ENCODE measurements at regions not wholly inside any gene's neighbourhood (a gene's known extent, or its start where the extent isn't known, plus 50 kb on each side); places are given as distances from the start of the nearest gene placed in this dataset.
"Not testable (repeated sequence)": the region's sequence is repeated elsewhere in the genome, so short reads cannot be mapped to it uniquely, and the experiment has no call there.

GRCh38 chrX:40530509-40530908 is 50.3 kb upstream of the ATP6AP2 start:
- ATAC-seq (replicated peaks): no peak
- no peaks in the 10 kb centered on the region for H3K4me1 Mint-ChIP-seq (ENCODE audit: low read depth in 2 of 2)
- peaks cover 0 to 8% of the 10 kb centered on the region in 2 donors for H3K27me3 Mint-ChIP-seq
- H3K27ac Mint-ChIP-seq: no peak overlapping the region
- no peaks in the 10 kb centered on the region for H3K9me3 Mint-ChIP-seq
- no peak for DNase-seq
- H3K4me3 Mint-ChIP-seq: no peak overlapping the region
- H3K36me3 Mint-ChIP-seq (ENCODE audit: insufficient read depth): no peaks in the 10 kb centered on the region

GRCh38 chrX:40527543-40527942 is 53.2 kb upstream of the ATP6AP2 start:
- Mint-ChIP-seq H3K4me1 (ENCODE audit: low read depth in 2 of 2) (no peaks in the 10 kb centered on the region), H3K9me3 (no peaks in the 10 kb centered on the region), H3K36me3 (ENCODE audit: insufficient read depth) (no peaks in the 10 kb centered on the region), H3K4me3 (no peak overlapping the region), H3K27me3 (peaks cover 0 to 8% of the 10 kb centered on the region in 2 donors), H3K27ac (no peak overlapping the region)
- ATAC-seq (replicated peaks) (no peak), DNase-seq (no peak)

- peaks cover 0 to 8% of the 10 kb centered on the region in 2 donors for H3K27me3 Mint-ChIP-seq
- no peaks in the 10 kb centered on the region for H3K9me3 Mint-ChIP-seq
- H3K4me1 Mint-ChIP-seq (ENCODE audit: low read depth in 2 of 2): no peaks in the 10 kb centered on the region
- H3K36me3 Mint-ChIP-seq (ENCODE audit: insufficient read depth): no peaks in the 10 kb centered on the region
- H3K4me3 Mint-ChIP-seq: no peak overlapping the region
- no peak for DNase-seq
- ATAC-seq (replicated peaks): no peak
- no peak overlapping the region for H3K27ac Mint-ChIP-seq
These were observed 54.4 kb upstream of the ATP6AP2 start for GRCh38 chrX:40526412-40526811.

- not testable (repeated sequence) for ATAC-seq (replicated peaks)
These were observed 54.9 kb upstream of the ATP6AP2 start for GRCh38 chrX:40525901-40526300.

GRCh38 chrX:40524423-40524822 is 56.3 kb upstream of the ATP6AP2 start:
- Mint-ChIP-seq H3K9me3 (no peaks in the 10 kb centered on the region), H3K27me3 (peaks cover 0 to 8% of the 10 kb centered on the region in 2 donors), H3K27ac (no peak overlapping the region), H3K4me1 (ENCODE audit: low read depth in 2 of 2) (no peaks in the 10 kb centered on the region), H3K36me3 (ENCODE audit: insufficient read depth) (no peaks in the 10 kb centered on the region), H3K4me3 (no peak overlapping the region)
- DNase-seq (no peak), ATAC-seq (replicated peaks) (no peak)

More at GRCh38 chrX:40525901-40526300, 54.9 kb upstream of the ATP6AP2 start:
- H3K27ac Mint-ChIP-seq; H3K4me3 Mint-ChIP-seq; H3K4me1 Mint-ChIP-seq (ENCODE audit: low read depth in 2 of 2); H3K27me3 Mint-ChIP-seq; DNase-seq; H3K9me3 Mint-ChIP-seq; H3K36me3 Mint-ChIP-seq (ENCODE audit: insufficient read depth): not testable (repeated sequence)

GRCh38 chrX:40523852-40524251 is 56.9 kb upstream of the ATP6AP2 start:
- Mint-ChIP-seq H3K4me1 (ENCODE audit: low read depth in 2 of 2) (no peaks in the 10 kb centered on the region), H3K36me3 (ENCODE audit: insufficient read depth) (no peaks in the 10 kb centered on the region), H3K27ac (no peak overlapping the region), H3K9me3 (no peaks in the 10 kb centered on the region), H3K27me3 (peaks cover 0 to 5% of the 10 kb centered on the region in 2 donors), H3K4me3 (no peak overlapping the region)
- DNase-seq: no peak
- no peak for ATAC-seq (replicated peaks)

GRCh38 chrX:40521868-40522450 is 58.8 kb upstream of the ATP6AP2 start:
- no peaks in the 10 kb centered on the region for H3K27me3 Mint-ChIP-seq
- ATAC-seq (replicated peaks): no peak
- no peaks in the 10 kb centered on the region for H3K36me3 Mint-ChIP-seq (ENCODE audit: insufficient read depth)

GRCh38 chrX:40514376-40514775 is 66.4 kb upstream of the ATP6AP2 start:
- DNase-seq: no peak
- peaks cover 0 to 3% of the 10 kb centered on the region in 2 donors for H3K27me3 Mint-ChIP-seq
- H3K4me1 Mint-ChIP-seq (ENCODE audit: low read depth in 2 of 2): no peaks in the 10 kb centered on the region
- no peaks in the 10 kb centered on the region for H3K9me3 Mint-ChIP-seq
- H3K4me3 Mint-ChIP-seq: no peak overlapping the region
- no peaks in the 10 kb centered on the region for H3K36me3 Mint-ChIP-seq (ENCODE audit: insufficient read depth)
- ATAC-seq (replicated peaks): no peak
- no peak overlapping the region for H3K27ac Mint-ChIP-seq

More at GRCh38 chrX:40521868-40522450, 58.8 kb upstream of the ATP6AP2 start:
- no peaks in the 10 kb centered on the region for H3K4me1 Mint-ChIP-seq (ENCODE audit: low read depth in 2 of 2)
- DNase-seq: no peak
- H3K27ac Mint-ChIP-seq: no peak overlapping the region
- no peaks in the 10 kb centered on the region for H3K9me3 Mint-ChIP-seq
- no peak overlapping the region for H3K4me3 Mint-ChIP-seq

- no peak for DNase-seq
- Mint-ChIP-seq H3K9me3 (no peaks in the 10 kb centered on the region), H3K27ac (no peak overlapping the region), H3K27me3 (peaks cover 0 to 8% of the 10 kb centered on the region in 2 donors), H3K4me1 (ENCODE audit: low read depth in 2 of 2) (no peaks in the 10 kb centered on the region), H3K36me3 (ENCODE audit: insufficient read depth) (no peaks in the 10 kb centered on the region), H3K4me3 (no peak overlapping the region)
- ATAC-seq (replicated peaks): no peak
These were observed 66.9 kb upstream of the ATP6AP2 start for GRCh38 chrX:40513835-40514234.

- no peak for ATAC-seq (replicated peaks)
- Mint-ChIP-seq H3K9me3 (no peaks in the 10 kb centered on the region), H3K36me3 (ENCODE audit: insufficient read depth) (no peaks in the 10 kb centered on the region), H3K4me1 (ENCODE audit: low read depth in 2 of 2) (no peaks in the 10 kb centered on the region), H3K27ac (no peak overlapping the region), H3K27me3 (peaks cover 0 to 8% of the 10 kb centered on the region in 2 donors), H3K4me3 (no peak overlapping the region)
- no peak for DNase-seq
These were observed 67.8 kb upstream of the ATP6AP2 start for GRCh38 chrX:40513012-40513411.

- no peak for DNase-seq
- Mint-ChIP-seq H3K36me3 (ENCODE audit: insufficient read depth) (no peaks in the 10 kb centered on the region), H3K27me3 (peaks cover 4 to 16% of the 10 kb centered on the region in 2 donors), H3K9me3 (no peaks in the 10 kb centered on the region), H3K4me3 (no peak overlapping the region), H3K27ac (no peak overlapping the region), H3K4me1 (ENCODE audit: low read depth in 2 of 2) (no peaks in the 10 kb centered on the region)
- no peak for ATAC-seq (replicated peaks)
These were observed 69.5 kb upstream of the ATP6AP2 start for GRCh38 chrX:40511258-40511657.

GRCh38 chrX:40508560-40508959 is 72.2 kb upstream of the ATP6AP2 start:
- no peak for ATAC-seq (replicated peaks)
- Mint-ChIP-seq H3K27me3 (peaks cover 4 to 16% of the 10 kb centered on the region in 2 donors), H3K36me3 (ENCODE audit: insufficient read depth) (no peaks in the 10 kb centered on the region), H3K4me3 (no peak overlapping the region), H3K27ac (no peak overlapping the region), H3K9me3 (no peaks in the 10 kb centered on the region), H3K4me1 (ENCODE audit: low read depth in 2 of 2) (no peaks in the 10 kb centered on the region)
- DNase-seq: no peak

- peaks cover 4 to 16% of the 10 kb centered on the region in 2 donors for H3K27me3 Mint-ChIP-seq
- DNase-seq: no peak
- H3K9me3 Mint-ChIP-seq: no peaks in the 10 kb centered on the region
- ATAC-seq (replicated peaks): no peak
- H3K27ac Mint-ChIP-seq: no peak overlapping the region
- no peaks in the 10 kb centered on the region for H3K36me3 Mint-ChIP-seq (ENCODE audit: insufficient read depth)
- no peak overlapping the region for H3K4me3 Mint-ChIP-seq
- H3K4me1 Mint-ChIP-seq (ENCODE audit: low read depth in 2 of 2): no peaks in the 10 kb centered on the region
These were observed 74.4 kb upstream of the ATP6AP2 start for GRCh38 chrX:40506201-40506985.

Data from effector memory CD8-positive, alpha-beta T cell (primary cell).